SK-N-SH treated with all-trans-retinoic acid at 6 μM for 48 hours (cell line): ENCODE measurements at regions not wholly inside any gene's neighbourhood (a gene's known extent, or its start where the extent isn't known, plus 50 kb on each side); places are given as distances from the start of the nearest gene placed in this dataset.

Source experiments
- ATAC-seq: fragments of 200-7000 bp; cut with Tn5 transposase; 3 replicates; pipeline ENCODE4 v1.9.1; 2020; ENCODE audit warnings: mild to moderate bottlenecking, moderate library complexity
- ARNTL ChIP-seq: fragments of 450-650 bp; formaldehyde crosslinking; IDR thresholded peaks from 2 replicates; pipeline ENCODE4 v1.5.0; 2020; ENCODE audit warnings: low read depth, mild to moderate bottlenecking, moderate library complexity, borderline replicate concordance
- BACH2 ChIP-seq: fragments of 250-450 bp; sonication (Bioruptor Pico); IDR thresholded peaks from 2 replicates; pipeline ENCODE4 v1.9.0; 2021; ENCODE audit warnings: mild to moderate bottlenecking, borderline replicate concordance
- CSDC2 ChIP-seq: fragments of 250-450 bp; sonication (Bioruptor Pico); IDR thresholded peaks from 2 replicates; pipeline ENCODE4 v1.5.0; 2020; ENCODE audit warnings: mild to moderate bottlenecking, moderate library complexity
- ESRRG ChIP-seq: fragments of 250-450 bp; sonication (Bioruptor Pico); IDR thresholded peaks from 2 replicates; pipeline ENCODE4 v1.6.1; 2021; ENCODE audit warnings: mild to moderate bottlenecking
- GLIS3 ChIP-seq: fragments of 250-450 bp; sonication (Bioruptor Pico); IDR thresholded peaks from 2 replicates; pipeline ENCODE4 v1.5.0; 2020; ENCODE audit warnings: mild to moderate bottlenecking, moderate library complexity
- ISL1 ChIP-seq: fragments of 250-450 bp; sonication (Bioruptor Pico); IDR thresholded peaks from 2 replicates; pipeline ENCODE4 v2.1.2; 2022; ENCODE audit warnings: mild to moderate bottlenecking, moderate library complexity
- OSR1 ChIP-seq: fragments of 250-450 bp; sonication (Bioruptor Pico); IDR thresholded peaks from 2 replicates; pipeline ENCODE4 v1.8.0; 2022; ENCODE audit warnings: moderate library complexity, mild to moderate bottlenecking, inconsistent platforms
- PPARA ChIP-seq: fragments of 250-450 bp; sonication (Bioruptor Pico); IDR thresholded peaks from 2 replicates; pipeline ENCODE4 v1.5.0; 2020; ENCODE audit warnings: mild to moderate bottlenecking, borderline replicate concordance
- RARB ChIP-seq: fragments of 250-450 bp; sonication (Bioruptor Pico); IDR thresholded peaks from 2 replicates; pipeline ENCODE4 v1.8.0; 2021; ENCODE audit warnings: mild to moderate bottlenecking, moderate library complexity
- SNAI2 ChIP-seq: fragments of 250-450 bp; sonication (Bioruptor Pico); IDR thresholded peaks from 2 replicates; pipeline ENCODE4 v1.5.0; 2020; ENCODE audit warnings: mild to moderate bottlenecking, moderate library complexity
- TCF4 ChIP-seq: fragments of 250-450 bp; sonication (Bioruptor Pico); IDR thresholded peaks from 2 replicates; pipeline ENCODE4 v1.8.0; 2021; ENCODE audit warnings: mild to moderate bottlenecking, moderate library complexity, borderline replicate concordance
- TOX ChIP-seq: fragments of 250-450 bp; sonication (Bioruptor Pico); IDR thresholded peaks from 2 replicates; pipeline ENCODE4 v1.8.0; 2021; ENCODE audit warnings: mild to moderate bottlenecking, moderate library complexity, borderline replicate concordance
- ZC3H10 ChIP-seq: fragments of 250-450 bp; sonication (Bioruptor Pico); IDR thresholded peaks from 2 replicates; pipeline ENCODE4 v1.5.1; 2021; ENCODE audit warnings: mild to moderate bottlenecking, moderate library complexity
- ZFP3 ChIP-seq: fragments of 250-450 bp; sonication (Bioruptor Pico); IDR thresholded peaks from 2 replicates; pipeline ENCODE4 v1.5.0; 2020; ENCODE audit warnings: mild to moderate bottlenecking, moderate library complexity
- ZNF565 ChIP-seq: fragments of 450-650 bp; formaldehyde crosslinking; conservative IDR thresholded peaks from 2 replicates; pipeline ENCODE4 v1.5.0; 2020; ENCODE audit warnings: low read depth, mild to moderate bottlenecking, moderate library complexity
- ZNF8 ChIP-seq: fragments of 450-650 bp; formaldehyde crosslinking; IDR thresholded peaks from 2 replicates; pipeline ENCODE4 v1.5.0; 2020; ENCODE audit warnings: mild to moderate bottlenecking, moderate library complexity
- TF ChIP-seq, protein P1 (sequence below): fragments of 250-450 bp; sonication (Bioruptor Pico); IDR thresholded peaks from 2 replicates; pipeline ENCODE4 v1.8.0; 2021; ENCODE audit warnings: low read depth, mild to moderate bottlenecking, moderate library complexity, borderline replicate concordance
- TF ChIP-seq, protein P2 (sequence below): fragments of 250-450 bp; sonication (Bioruptor Pico); IDR thresholded peaks from 2 replicates; pipeline ENCODE4 v1.8.0; 2020; ENCODE audit warnings: mild to moderate bottlenecking, moderate library complexity, borderline replicate concordance
- TF ChIP-seq, protein P3 (sequence below): fragments of 250-450 bp; sonication (Bioruptor Pico); IDR thresholded peaks from 2 replicates; pipeline ENCODE4 v1.5.0; 2020; ENCODE audit warnings: mild to moderate bottlenecking, moderate library complexity
- TF ChIP-seq, protein P4 (sequence below): fragments of 250-450 bp; sonication (Bioruptor Pico); IDR thresholded peaks from 2 replicates; pipeline ENCODE4 v1.5.1; 2020; ENCODE audit warnings: low read depth, mild to moderate bottlenecking, moderate library complexity
- TF ChIP-seq, protein P5 (sequence below): fragments of 250-450 bp; sonication (Bioruptor Pico); IDR thresholded peaks from 2 replicates; pipeline ENCODE4 v1.5.1; 2021; ENCODE audit warnings: mild to moderate bottlenecking, moderate library complexity

DNA sequence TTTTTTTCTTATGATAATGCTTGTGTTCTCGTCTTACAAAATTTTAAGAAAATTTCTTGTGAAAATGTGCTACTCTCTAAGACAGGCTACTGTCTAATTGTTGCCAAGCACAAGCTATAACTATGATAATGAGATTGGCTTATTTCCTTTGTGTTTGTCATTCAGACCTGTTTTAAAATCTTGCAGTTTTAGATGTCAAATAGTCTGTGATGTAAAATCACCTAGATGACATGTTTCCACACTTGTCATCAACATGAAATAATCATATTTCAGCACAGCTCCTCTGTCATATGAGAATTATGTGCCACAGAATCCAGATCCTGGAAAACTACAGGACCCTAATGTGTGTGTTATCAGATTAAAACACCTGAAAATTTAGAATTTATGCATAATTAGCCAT lies 539.7 kb downstream of the USP25 start:
- no peak for TF ChIP-seq RARB (CRISPR knock-in tag)
- no peak for TF ChIP-seq ZFP3
- TF ChIP-seq, all 23 proteins: peak for 0
- no peak for ATAC-seq

DNA sequence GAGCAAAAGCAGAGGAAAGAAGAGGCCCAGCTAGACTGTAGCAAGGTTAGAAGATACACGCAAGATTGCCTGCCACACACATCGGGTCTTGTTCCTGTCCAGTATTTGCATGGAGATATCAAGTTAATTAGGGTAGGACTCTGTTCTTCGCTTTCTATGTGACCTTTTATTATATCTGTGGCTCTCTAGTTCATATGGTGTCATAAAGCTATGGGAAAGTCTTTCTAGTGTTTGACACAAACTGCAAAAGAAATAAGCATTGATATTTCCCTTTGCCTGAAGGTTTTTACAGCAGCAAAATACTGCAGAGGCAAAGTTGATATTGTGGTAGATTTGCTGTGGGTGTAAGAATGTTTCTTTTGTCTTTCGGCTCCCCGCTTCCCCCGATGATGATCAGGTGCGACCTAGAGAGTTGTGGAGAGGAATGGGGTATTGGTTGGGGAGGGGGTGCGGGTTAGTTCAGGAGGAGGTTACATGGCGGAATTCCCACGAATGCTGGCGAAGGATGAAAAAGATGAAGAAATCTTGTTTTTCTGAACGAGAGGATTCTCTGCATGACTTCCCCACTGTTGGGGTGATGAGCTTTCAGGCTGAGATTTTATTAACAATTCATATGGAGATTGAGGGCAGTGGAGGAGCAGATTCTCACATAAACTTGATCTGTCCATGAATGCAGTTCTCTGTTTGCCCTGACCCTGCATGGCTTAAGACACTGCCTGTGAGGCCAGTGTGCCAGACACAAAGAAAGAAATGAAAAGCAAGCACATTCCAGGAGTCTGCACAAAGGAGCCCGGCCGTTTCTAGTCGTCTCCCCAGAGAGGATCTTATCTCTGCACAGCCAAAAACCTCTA lies 550.2 kb downstream of the USP25 start:
- TF ChIP-seq, protein P1, sequence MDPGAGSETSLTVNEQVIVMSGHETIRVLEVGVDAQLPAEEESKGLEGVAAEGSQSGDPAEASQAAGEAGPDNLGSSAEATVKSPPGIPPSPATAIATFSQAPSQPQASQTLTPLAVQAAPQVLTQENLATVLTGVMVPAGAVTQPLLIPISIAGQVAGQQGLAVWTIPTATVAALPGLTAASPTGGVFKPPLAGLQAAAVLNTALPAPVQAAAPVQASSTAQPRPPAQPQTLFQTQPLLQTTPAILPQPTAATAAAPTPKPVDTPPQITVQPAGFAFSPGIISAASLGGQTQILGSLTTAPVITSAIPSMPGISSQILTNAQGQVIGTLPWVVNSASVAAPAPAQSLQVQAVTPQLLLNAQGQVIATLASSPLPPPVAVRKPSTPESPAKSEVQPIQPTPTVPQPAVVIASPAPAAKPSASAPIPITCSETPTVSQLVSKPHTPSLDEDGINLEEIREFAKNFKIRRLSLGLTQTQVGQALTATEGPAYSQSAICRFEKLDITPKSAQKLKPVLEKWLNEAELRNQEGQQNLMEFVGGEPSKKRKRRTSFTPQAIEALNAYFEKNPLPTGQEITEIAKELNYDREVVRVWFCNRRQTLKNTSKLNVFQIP, result no peak
- TF ChIP-seq SNAI2 (CRISPR knock-in tag) (no peak), ZFP3 (no peak), TCF4 (CRISPR knock-in tag) (no peak), ZC3H10 (no peak), ZNF565 (no peak), CSDC2 (CRISPR knock-in tag) (no peak), ARNTL (CRISPR knock-in tag) (no peak), OSR1 (no peak), TOX (CRISPR knock-in tag) (no peak), ISL1 (CRISPR knock-in tag) (no peak), ZNF8 (CRISPR knock-in tag) (no peak), GLIS3 (CRISPR knock-in tag) (no peak), BACH2 (CRISPR knock-in tag) (no peak), PPARA (CRISPR knock-in tag) (no peak), RARB (CRISPR knock-in tag) (no peak)
- TF ChIP-seq, protein P2, sequence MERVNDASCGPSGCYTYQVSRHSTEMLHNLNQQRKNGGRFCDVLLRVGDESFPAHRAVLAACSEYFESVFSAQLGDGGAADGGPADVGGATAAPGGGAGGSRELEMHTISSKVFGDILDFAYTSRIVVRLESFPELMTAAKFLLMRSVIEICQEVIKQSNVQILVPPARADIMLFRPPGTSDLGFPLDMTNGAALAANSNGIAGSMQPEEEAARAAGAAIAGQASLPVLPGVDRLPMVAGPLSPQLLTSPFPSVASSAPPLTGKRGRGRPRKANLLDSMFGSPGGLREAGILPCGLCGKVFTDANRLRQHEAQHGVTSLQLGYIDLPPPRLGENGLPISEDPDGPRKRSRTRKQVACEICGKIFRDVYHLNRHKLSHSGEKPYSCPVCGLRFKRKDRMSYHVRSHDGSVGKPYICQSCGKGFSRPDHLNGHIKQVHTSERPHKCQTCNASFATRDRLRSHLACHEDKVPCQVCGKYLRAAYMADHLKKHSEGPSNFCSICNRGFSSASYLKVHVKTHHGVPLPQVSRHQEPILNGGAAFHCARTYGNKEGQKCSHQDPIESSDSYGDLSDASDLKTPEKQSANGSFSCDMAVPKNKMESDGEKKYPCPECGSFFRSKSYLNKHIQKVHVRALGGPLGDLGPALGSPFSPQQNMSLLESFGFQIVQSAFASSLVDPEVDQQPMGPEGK (CRISPR knock-in tag), result no peak
- TF ChIP-seq, protein P3, sequence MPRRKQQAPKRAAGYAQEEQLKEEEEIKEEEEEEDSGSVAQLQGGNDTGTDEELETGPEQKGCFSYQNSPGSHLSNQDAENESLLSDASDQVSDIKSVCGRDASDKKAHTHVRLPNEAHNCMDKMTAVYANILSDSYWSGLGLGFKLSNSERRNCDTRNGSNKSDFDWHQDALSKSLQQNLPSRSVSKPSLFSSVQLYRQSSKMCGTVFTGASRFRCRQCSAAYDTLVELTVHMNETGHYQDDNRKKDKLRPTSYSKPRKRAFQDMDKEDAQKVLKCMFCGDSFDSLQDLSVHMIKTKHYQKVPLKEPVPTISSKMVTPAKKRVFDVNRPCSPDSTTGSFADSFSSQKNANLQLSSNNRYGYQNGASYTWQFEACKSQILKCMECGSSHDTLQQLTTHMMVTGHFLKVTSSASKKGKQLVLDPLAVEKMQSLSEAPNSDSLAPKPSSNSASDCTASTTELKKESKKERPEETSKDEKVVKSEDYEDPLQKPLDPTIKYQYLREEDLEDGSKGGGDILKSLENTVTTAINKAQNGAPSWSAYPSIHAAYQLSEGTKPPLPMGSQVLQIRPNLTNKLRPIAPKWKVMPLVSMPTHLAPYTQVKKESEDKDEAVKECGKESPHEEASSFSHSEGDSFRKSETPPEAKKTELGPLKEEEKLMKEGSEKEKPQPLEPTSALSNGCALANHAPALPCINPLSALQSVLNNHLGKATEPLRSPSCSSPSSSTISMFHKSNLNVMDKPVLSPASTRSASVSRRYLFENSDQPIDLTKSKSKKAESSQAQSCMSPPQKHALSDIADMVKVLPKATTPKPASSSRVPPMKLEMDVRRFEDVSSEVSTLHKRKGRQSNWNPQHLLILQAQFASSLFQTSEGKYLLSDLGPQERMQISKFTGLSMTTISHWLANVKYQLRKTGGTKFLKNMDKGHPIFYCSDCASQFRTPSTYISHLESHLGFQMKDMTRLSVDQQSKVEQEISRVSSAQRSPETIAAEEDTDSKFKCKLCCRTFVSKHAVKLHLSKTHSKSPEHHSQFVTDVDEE (CRISPR knock-in tag), result no peak
- TF ChIP-seq, protein P4, sequence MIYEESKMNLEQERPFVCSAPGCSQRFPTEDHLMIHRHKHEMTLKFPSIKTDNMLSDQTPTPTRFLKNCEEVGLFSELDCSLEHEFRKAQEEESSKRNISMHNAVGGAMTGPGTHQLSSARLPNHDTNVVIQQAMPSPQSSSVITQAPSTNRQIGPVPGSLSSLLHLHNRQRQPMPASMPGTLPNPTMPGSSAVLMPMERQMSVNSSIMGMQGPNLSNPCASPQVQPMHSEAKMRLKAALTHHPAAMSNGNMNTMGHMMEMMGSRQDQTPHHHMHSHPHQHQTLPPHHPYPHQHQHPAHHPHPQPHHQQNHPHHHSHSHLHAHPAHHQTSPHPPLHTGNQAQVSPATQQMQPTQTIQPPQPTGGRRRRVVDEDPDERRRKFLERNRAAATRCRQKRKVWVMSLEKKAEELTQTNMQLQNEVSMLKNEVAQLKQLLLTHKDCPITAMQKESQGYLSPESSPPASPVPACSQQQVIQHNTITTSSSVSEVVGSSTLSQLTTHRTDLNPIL (CRISPR knock-in tag), result no peak
- TF ChIP-seq, protein P5, sequence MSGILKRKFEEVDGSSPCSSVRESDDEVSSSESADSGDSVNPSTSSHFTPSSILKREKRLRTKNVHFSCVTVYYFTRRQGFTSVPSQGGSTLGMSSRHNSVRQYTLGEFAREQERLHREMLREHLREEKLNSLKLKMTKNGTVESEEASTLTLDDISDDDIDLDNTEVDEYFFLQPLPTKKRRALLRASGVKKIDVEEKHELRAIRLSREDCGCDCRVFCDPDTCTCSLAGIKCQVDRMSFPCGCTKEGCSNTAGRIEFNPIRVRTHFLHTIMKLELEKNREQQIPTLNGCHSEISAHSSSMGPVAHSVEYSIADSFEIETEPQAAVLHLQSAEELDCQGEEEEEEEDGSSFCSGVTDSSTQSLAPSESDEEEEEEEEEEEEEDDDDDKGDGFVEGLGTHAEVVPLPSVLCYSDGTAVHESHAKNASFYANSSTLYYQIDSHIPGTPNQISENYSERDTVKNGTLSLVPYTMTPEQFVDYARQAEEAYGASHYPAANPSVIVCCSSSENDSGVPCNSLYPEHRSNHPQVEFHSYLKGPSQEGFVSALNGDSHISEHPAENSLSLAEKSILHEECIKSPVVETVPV (CRISPR knock-in tag), result no peak
- TF ChIP-seq, all 23 proteins: peak for 0
- no peak for ATAC-seq

DNA sequence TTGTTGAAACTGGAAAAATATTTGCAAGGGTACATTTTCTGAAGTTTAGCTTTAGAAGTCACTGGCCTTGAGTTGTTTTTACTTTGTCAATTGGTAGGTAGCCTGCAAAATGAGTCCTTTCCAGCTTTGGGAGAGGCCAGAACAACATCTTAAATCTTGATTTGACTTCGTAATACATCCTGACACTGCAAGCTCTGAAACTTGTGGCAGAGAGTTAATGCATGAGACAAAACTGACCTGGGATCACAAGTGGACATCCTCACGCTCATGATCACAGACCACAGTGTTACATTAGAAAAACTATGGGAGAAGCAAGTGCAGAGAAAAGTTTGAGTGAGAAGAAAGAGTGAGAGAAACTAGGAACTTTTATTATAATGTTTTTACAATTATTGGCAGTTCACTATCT lies 550.9 kb downstream of the USP25 start:
- ATAC-seq, result no peak
- TF ChIP-seq ISL1 (CRISPR knock-in tag), result no peak
- TF ChIP-seq, protein P2 (CRISPR knock-in tag), result no peak
- TF ChIP-seq, protein P3 (CRISPR knock-in tag), result no peak
- TF ChIP-seq, protein P5 (CRISPR knock-in tag), result no peak
- no peak for TF ChIP-seq TOX (CRISPR knock-in tag)
- no peak for TF ChIP-seq ESRRG
- TF ChIP-seq ZFP3, result no peak
- TF ChIP-seq RARB (CRISPR knock-in tag), result no peak
- TF ChIP-seq SNAI2 (CRISPR knock-in tag), result no peak
- no peak for TF ChIP-seq ARNTL (CRISPR knock-in tag)
- no peak for TF ChIP-seq ZC3H10
